Ovary (tissue), 3 donors: ENCODE measurements at regions not wholly inside any gene's neighbourhood (a gene's known extent, or its start where the extent isn't known, plus 50 kb on each side); places are given as distances from the start of the nearest gene placed in this dataset.

Experiments
- CTCF ChIP-seq, 3 donors: fragments of 450-650 bp in 2 of 3; fragments of 200-600 bp in 1 of 3; IDR thresholded peaks; one replicate each; pipeline versions ENCODE4 v1.5.1 to v1.8.0; 2016 to 2022; ENCODE audit warnings: antibody characterized with exemption in 3 of 3, mild to moderate bottlenecking in 1 of 3
- EP300 ChIP-seq: sonication (generic); formaldehyde crosslinking; IDR thresholded peaks from one replicate; pipeline ENCODE4 v1.6.1; 2017; ENCODE audit warnings: antibody characterized with exemption
- POLR2A ChIP-seq: fragments of 450-650 bp; IDR thresholded peaks from one replicate; pipeline ENCODE4 v1.6.1; 2017; ENCODE audit warnings: antibody characterized with exemption, mild to moderate bottlenecking, moderate library complexity
- donor health status: DM: no; HTN: no; CAD: no.

GRCh38 chr2:111667001-111667400, 217.0 kb downstream of the ANAPC1 start:
- TF ChIP-seq CTCF (IDR thresholded peaks at IDR 0.05) (no peak), POLR2A (no peak), EP300 (no peak)
